OCI-LY3 (cell line): ENCODE measurements at regions not wholly inside any gene's neighbourhood (a gene's known extent, or its start where the extent isn't known, plus 50 kb on each side); places are given as distances from the start of the nearest gene placed in this dataset.
"Not testable (repeated sequence)": the region's sequence is repeated elsewhere in the genome, so short reads cannot be mapped to it uniquely, and the experiment has no call there.

ENCODE experiments used
- CTCF ChIP-seq: fragments of 200-600, 300-600 bp; sonication (generic); IDR thresholded peaks from 2 replicates; pipeline ENCODE4 v1.5.1; 2014; ENCODE audit warnings: antibody characterized with exemption, low read length, low read depth
- EZH2phosphoT487 ChIP-seq: fragments of 200-600 bp; shearing (Covaris generic); IDR thresholded peaks from 2 replicates; pipeline ENCODE4 v1.6.1; 2018; ENCODE audit warnings: antibody characterized with exemption, mixed run types, low read depth

DNA sequence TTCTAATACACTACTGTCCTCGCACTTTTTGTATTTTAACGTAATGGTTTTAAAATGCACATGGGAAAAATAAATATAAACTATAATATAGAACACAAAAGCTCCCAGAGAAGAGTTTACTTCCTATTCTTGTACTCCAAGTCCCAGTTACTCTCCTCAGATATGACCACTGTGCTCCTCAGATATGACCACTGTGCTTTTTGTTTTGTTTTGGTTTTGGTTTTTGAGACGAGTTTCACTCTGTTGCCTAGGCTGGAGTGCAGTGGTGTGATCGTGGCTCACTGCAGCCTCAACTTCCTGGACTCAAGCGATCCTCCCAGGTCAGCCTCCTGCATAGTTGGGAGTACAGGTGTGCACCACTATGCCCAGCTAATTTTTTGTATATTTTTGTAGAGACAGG is 76.8 kb upstream of the NBPF11 start:
- TF ChIP-seq CTCF, EZH2phosphoT487: not testable (repeated sequence)
